ENCODE measurements at regions not wholly inside any gene's neighbourhood (a gene's known extent, or its start where the extent isn't known, plus 50 kb on each side); places are given as distances from the start of the nearest gene placed in this dataset. TPM values are rescaled to one million over a fixed set of nuclear protein-coding genes. Genes with fewer than 3 reads are reported as not detected.
"Not testable (repeated sequence)": the region's sequence is repeated elsewhere in the genome, so short reads cannot be mapped to it uniquely, and the experiment has no call there.

DNA sequence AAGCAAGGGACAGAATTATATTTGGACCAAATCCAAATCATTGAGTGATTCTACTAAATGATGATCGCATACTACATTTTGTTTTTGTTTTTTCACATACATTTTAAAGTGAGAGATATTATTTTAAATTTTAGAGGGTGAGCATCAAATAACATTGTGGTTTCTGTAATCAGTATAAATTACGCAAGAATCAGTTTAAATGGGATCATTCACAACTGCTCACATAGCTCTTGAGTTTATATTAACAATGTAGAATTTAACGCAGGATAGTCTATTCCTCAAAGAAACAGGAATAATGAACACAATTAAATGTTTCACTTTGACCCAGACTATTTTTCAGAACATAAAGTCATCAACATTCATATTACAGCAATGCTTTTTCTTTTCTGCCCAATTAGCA is 51.2 kb upstream of the PDPR start:
- no CpG with 5 or more reads among the region's 3 CpGs for WGBS (ENCODE audit: extremely low coverage, insufficient read length, low lambda C conversion rate)
- not testable (repeated sequence) for H4K5ac ChIP-seq (ENCODE audit: insufficient read length, low read depth, low read length); H3K36me3 Mint-ChIP-seq (ENCODE audit: insufficient read depth in 1 of 3, low read depth in 3 of 3); H3K18ac ChIP-seq (ENCODE audit: insufficient read length, low read depth, low read length); H3K4me3 Mint-ChIP-seq; H3K4me1 ChIP-seq (ENCODE audit: insufficient read depth, low read length); H3K4ac ChIP-seq (ENCODE audit: low read depth, low read length); H3K79me2 ChIP-seq (ENCODE audit: insufficient read depth, low read length); H3K9ac ChIP-seq (ENCODE audit: extremely low read depth, insufficient read length, low read length); H3K23ac ChIP-seq (ENCODE audit: insufficient read length, low read depth, low read length); H4K20me1 ChIP-seq (ENCODE audit: control insufficient read depth, insufficient read depth, insufficient read length); DNase-seq; H2BK15ac ChIP-seq (ENCODE audit: low read depth, low read length); H3K27me3 ChIP-seq (ENCODE audit: insufficient read depth, low read length); H2BK20ac ChIP-seq (ENCODE audit: low read depth, low read length, poor library complexity, severe bottlenecking); H3T11ph ChIP-seq (ENCODE audit: low read length); H2BK5ac ChIP-seq (ENCODE audit: insufficient read length, low read length); H4K91ac ChIP-seq (ENCODE audit: insufficient read length, low read depth, low read length); H3K56ac ChIP-seq (ENCODE audit: insufficient read length, low read depth, low read length); H3K14ac ChIP-seq (ENCODE audit: insufficient read depth, low read length); H3K79me1 ChIP-seq (ENCODE audit: insufficient read depth, low read depth, low read length, poor library complexity, severe bottlenecking); H3K27me3 Mint-ChIP-seq (ENCODE audit: low read depth); H2AFZ ChIP-seq (ENCODE audit: low read length); H3K23me2 ChIP-seq (ENCODE audit: insufficient read length, low read depth, low read length, poor library complexity, severe bottlenecking); H3K4me2 ChIP-seq (ENCODE audit: insufficient read depth, insufficient read length, low read length); H3K27ac ChIP-seq (ENCODE audit: insufficient read length, low read depth, low read length); H3K27ac Mint-ChIP-seq; H2BK12ac ChIP-seq (ENCODE audit: insufficient read length, low read depth, low read length); H4K8ac ChIP-seq (replicated peaks; ENCODE audit: insufficient read length, low read depth, low read length); H2BK120ac ChIP-seq (ENCODE audit: low read depth, low read length, poor library complexity, severe bottlenecking); H3K9me3 ChIP-seq (ENCODE audit: control insufficient read depth, low read depth, low read length); H3K9me3 Mint-ChIP-seq; H2AK5ac ChIP-seq (ENCODE audit: insufficient read length, low read length)
- H3K4me1 Mint-ChIP-seq = peaks cover 10 to 14% of the 10 kb centered on the region in 2 experiments

Small RNA genes in the stretch of these regions (microRNA-seq; reads per million reads assigned to microRNA genes)
- not detected for gene MIR1972-2 (ENCODE audit: borderline microRNAs expressed)

Data from H9 (cell line).